ENCODE measurements at regions not wholly inside any gene's neighbourhood (a gene's known extent, or its start where the extent isn't known, plus 50 kb on each side); places are given as distances from the start of the nearest gene placed in this dataset.

DNA sequence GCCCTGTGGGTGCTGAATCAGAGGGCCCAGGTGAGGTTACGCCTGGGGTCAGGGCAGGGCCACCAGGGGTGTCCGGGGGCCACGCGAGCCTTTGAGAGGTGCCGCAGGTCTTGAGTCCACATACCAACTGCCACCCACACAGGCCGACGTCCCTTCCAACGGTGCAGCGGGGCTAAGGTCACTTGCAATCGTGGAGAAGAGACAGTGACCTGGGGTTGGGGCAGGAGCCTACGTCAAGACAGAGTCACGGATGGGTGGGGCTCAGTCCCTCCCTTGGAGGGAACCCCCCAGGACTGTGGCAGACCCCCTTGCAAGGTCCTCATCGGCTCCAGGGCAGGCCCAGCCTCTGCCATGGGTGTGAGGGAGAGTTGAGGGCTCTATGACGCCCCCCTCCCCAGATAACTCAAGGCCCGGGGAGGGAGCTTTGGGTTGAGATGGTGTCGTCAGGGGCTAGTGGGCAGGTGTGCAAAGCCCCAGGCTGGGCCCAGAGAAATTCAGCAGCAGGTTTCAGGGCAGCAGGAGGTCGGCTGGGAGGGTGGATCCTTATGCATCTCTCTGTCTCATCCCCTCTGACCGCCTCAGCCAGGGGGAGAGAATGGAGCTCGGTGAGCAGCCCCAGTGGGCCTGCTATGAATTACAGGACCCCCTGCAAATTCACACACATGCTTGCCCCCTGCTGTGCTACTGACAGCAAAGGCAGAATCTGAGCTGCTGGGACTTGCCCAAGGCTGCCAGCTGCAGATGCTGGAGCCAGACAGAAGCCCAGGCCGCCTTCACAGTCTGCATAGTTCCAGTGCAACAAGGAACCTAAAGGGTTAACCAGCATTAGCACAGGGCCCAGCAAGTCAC lies 60.0 kb downstream of the MYEOV start:
- TF ChIP-seq, protein P1, sequence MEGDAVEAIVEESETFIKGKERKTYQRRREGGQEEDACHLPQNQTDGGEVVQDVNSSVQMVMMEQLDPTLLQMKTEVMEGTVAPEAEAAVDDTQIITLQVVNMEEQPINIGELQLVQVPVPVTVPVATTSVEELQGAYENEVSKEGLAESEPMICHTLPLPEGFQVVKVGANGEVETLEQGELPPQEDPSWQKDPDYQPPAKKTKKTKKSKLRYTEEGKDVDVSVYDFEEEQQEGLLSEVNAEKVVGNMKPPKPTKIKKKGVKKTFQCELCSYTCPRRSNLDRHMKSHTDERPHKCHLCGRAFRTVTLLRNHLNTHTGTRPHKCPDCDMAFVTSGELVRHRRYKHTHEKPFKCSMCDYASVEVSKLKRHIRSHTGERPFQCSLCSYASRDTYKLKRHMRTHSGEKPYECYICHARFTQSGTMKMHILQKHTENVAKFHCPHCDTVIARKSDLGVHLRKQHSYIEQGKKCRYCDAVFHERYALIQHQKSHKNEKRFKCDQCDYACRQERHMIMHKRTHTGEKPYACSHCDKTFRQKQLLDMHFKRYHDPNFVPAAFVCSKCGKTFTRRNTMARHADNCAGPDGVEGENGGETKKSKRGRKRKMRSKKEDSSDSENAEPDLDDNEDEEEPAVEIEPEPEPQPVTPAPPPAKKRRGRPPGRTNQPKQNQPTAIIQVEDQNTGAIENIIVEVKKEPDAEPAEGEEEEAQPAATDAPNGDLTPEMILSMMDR (conservative IDR thresholded peaks at IDR 0.05; ENCODE audit: low read depth, low read length): no peak
- no peak overlapping the region for H3K4me3 ChIP-seq (ENCODE audit: low read depth, low read length)
- DNase-seq (ENCODE audit: low read depth): no peak

DNA sequence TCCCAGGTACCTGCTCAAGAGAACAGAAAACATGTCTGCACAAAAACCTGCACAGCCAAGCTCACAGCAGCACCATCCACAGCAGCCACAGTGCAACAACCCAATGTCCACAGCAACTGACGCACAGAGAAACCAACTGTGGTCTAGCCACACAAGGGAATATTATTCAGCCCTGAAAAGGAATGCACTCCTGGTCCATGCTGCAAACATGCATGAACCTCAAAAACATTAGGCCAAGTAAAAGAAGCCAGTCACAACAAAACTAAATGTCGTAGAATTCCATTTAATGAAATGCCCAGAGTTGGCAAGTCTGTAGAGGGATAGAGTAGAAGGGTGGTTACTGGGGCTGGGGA lies 60.6 kb downstream of the MYEOV start:
- DNase-seq (ENCODE audit: low read depth): no peak
- H3K4me3 ChIP-seq (ENCODE audit: low read depth, low read length): no peak overlapping the region
- TF ChIP-seq, protein P1 (conservative IDR thresholded peaks at IDR 0.05; ENCODE audit: low read depth, low read length): no peak

DNA sequence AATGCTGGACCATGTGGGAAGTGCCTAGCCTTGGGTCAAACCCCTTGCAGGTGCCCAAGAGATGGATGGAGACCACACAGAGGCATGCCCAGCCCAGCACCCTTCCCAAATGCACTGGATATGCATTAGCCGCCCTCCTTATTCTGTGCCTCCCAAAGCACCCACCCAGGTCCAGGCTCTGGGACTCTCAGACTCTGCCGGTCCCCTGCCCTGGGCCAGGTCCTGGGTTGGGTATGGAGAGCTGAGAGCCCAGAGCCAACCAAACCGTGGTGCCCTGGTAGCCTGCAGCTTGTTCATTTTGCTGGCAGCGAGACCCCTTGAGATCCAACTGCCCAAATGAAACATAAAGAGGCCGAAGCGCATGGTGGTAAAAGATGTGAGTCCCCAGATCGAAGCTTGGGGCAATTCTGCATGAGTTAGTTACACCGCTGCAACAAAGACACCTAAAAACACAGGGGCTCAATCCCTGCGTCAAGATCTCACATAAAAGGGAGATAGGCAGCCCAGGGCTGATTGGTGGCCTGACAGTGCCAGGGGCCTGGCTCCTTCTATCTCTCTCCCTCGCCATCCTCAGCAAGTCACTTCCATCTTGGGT lies 61.5 kb downstream of the MYEOV start:
- no peak overlapping the region for H3K4me3 ChIP-seq (ENCODE audit: low read depth, low read length)
- TF ChIP-seq, protein P1 (conservative IDR thresholded peaks at IDR 0.05; ENCODE audit: low read depth, low read length): no peak
- DNase-seq (ENCODE audit: low read depth): no peak

DNA sequence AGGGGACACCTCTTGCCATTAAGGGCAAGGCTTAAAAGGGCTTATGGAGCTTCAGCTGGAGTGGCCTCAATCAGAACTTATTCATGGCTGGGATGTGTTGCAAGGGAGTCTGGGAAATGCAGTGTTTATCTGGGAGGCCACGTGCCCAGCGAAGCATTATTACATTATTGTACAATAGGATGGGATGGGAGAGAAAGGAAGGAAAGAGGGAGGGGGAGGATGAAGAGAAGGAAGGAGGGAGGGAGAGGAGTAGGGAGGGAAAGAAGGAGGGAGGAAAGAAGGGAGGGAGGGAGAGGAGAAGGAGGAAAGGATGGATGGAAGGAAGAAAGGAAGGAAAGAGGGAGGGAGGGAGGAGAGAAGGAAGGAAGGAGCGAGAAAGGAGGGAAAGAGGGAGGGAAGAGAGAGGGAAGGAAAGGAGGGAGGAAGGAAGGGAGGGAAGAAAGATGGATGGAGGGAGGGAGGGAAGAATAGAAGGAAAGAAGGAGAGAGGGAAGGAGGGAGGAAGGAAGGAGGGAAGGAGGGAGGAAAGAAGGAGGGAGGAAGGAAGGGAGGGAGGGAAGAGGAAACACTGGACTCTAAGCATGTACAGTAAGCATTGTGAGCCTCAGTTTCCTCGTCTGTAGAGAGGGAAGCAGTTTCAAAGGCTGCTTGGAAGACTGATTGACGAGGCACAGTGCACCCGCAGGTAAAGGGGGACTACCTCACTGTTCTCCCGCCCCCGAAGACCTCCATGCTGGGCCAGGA lies 62.2 kb downstream of the MYEOV start:
- H3K4me3 ChIP-seq (ENCODE audit: low read depth, low read length): no peak overlapping the region
- TF ChIP-seq, protein P1 (conservative IDR thresholded peaks at IDR 0.05; ENCODE audit: low read depth, low read length): no peak
- DNase-seq (ENCODE audit: low read depth): no peak

DNA sequence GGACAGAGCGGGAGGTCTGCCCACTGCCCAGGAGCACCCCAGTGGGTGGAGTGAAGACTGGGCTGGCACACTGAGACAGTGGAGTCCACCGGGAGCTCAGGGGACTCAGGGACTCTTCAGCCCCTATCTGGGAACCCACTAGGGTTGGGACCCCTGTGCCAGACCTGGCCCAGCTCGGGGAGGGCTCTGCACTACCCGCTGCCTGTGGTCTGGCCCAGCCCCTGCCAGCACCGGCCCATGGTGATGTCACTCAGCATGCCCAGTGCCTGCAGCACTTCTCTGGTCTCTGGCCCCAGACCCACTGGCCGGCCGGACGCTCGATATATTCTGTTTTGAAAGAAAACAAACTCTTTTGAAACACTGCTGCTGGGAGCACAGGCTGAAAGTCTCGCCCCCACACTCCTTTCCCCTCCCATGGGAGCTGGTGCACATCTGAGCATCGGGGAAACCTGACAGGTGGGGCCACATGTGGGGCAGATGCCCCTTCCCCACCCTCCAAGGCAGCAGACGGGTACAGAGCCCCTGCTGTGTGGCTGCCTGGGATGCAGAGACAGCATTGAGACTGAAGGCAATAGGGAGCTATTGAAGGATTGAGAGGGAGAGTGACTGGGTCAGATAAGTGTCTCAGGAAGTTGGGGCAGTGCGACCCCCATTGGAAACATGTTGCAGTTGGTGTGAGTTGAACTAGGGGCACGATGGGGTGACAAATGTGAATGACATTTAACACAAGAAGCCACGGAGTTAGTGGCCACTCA lies 62.9 kb downstream of the MYEOV start:
- TF ChIP-seq, protein P1 (conservative IDR thresholded peaks at IDR 0.05; ENCODE audit: low read depth, low read length): no peak
- no peak for DNase-seq (ENCODE audit: low read depth)
- H3K4me3 ChIP-seq (ENCODE audit: low read depth, low read length): no peak overlapping the region

DNA sequence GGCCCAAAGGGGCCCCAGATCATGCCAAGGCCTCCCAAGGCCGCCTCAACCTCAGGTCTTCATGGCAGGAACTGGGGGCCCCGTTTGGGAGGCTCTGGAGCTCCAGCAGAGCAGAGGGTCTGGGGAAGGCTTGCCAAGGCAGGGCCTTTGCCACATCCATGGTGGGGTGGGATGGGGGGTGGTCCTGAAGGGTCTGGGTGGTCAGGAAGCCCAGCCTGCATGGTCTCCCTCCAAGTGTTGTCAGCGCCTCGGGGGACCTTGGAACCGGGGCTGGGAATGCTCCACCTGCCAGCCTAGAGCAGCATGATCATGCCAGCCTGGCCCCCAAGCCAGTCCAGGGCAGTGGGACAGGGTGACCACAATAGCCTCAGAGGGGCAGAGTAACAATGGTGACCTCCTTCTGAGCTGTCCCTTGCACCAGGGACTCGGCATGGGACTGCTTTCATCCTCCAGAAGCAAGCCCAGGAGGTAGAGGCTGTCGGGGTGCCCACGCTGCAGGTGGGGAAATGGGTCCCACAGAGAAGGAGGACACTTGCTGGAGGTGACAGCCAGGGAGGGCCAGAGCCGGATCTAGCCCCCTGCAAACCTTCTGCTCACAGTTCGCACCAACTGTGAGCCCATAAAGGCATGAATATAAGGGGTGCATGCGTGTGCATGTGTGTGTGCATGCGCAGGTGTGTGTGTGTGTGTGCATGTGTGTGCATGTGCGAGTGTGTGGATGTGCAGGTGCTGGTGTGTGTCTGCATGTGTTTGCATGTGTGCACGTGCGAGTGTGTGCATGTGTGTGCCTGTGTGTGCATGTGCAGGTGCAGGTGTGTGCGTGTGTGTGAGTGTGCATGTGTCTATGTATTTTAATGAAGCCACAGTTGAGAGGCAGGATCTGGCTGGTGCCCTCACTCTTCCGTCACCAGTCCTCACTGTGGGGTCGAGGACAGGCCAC lies 63.8 kb downstream of the MYEOV start:
- DNase-seq (ENCODE audit: low read depth): no peak
- no peak overlapping the region for H3K4me3 ChIP-seq (ENCODE audit: low read depth, low read length)
- TF ChIP-seq, protein P1 (conservative IDR thresholded peaks at IDR 0.05; ENCODE audit: low read depth, low read length): no peak

Data from epithelial cell of proximal tubule (primary cell).